K562 (cell line): ENCODE measurements at regions not wholly inside any gene's neighbourhood (a gene's known extent, or its start where the extent isn't known, plus 50 kb on each side); places are given as distances from the start of the nearest gene placed in this dataset.

ENCODE experiments used
- ATAC-seq: fragments of 200-7000 bp; cut with Tn5 transposase; 3 replicates; pipeline ENCODE4 v1.9.1; 2020; ENCODE audit warnings: moderate library complexity
- BruUV-seq: library from RNA; stranded (reverse); fragments of 400-500 nt; replicated peaks from 2 replicates; lab custom pipeline; 2021; lab: Mats Ljungman, UMichigan
- CTCF ChIA-PET: fragments of 300-600 bp; formaldehyde crosslinking; extraction: SDS; loops from one replicate; lab custom pipeline; 2021; ENCODE audit warnings: low intra/inter-chr PET ratio; lab: Yijun Ruan, JAX
- POLR2A ChIA-PET: fragments of 300-600, 350-650 bp; sonication (Branson Sonifier 250); formaldehyde crosslinking; extraction: SDS; loops from one replicate; lab custom pipeline; 2021; ENCODE audit warnings: antibody characterized with exemption, inconsistent platforms; lab: Yijun Ruan, JAX
- DNase-seq, 4 experiments: peaks; one replicate each; pipeline versions ENCODE4 v3.0.0 to v3.0.0-alpha.2; 2011 to 2018; ENCODE audit warnings: low spot score in 3 of 4, mixed read lengths in 3 of 4; ENCODE audit errors: extremely low read depth in 1 of 4
- FAIRE-seq: peaks from 2 replicates; lab custom pipeline; 2011; peaks lifted over from hg19 to GRCh38; lab: Jason Lieb, UNC
- H2AFZ ChIP-seq: 2 replicates; pipeline ENCODE4 v1.6.0; 2011; ENCODE audit warnings: low read depth, low read length, control low read depth, inconsistent platforms
- H3K27ac ChIP-seq: fragments of 200-600 bp; 3 replicates; pipeline ENCODE4 v1.8.0; 2011; ENCODE audit warnings: low read depth, mild to moderate bottlenecking, control low read depth, inconsistent platforms, low read length, moderate library complexity, mixed read lengths; ENCODE audit errors: extremely low read depth
- H3K27me3 ChIP-seq, 2 experiments: fragments of 300-600 bp in 1 of 2; 2 replicates in 1 of 2; 3 replicates in 1 of 2; pipeline versions ENCODE4 v1.6.0 to v1.8.0; 2011; ENCODE audit warnings: inconsistent platforms in 2 of 2, low read length in 2 of 2, mild to moderate bottlenecking in 1 of 2, mixed read lengths in 1 of 2, moderate library complexity in 1 of 2; ENCODE audit not compliant: control insufficient read depth in 2 of 2, insufficient read depth in 2 of 2
- H3K36me3 ChIP-seq: fragments of 300-600 bp; 3 replicates; pipeline ENCODE4 v1.8.0; 2011; ENCODE audit warnings: mild to moderate bottlenecking, low read length, inconsistent platforms; ENCODE audit not compliant: control insufficient read depth, insufficient read depth
- H3K4me1 ChIP-seq, 2 experiments: fragments of 200-600 bp in 1 of 2; replicated peaks in 1 of 2; 2 replicates in 1 of 2; 3 replicates in 1 of 2; pipeline versions ENCODE4 v1.5.1 to v1.8.0; 2011; ENCODE audit warnings: inconsistent platforms in 2 of 2, low read length in 2 of 2, mild to moderate bottlenecking in 1 of 2, mixed read lengths in 1 of 2, moderate library complexity in 1 of 2; ENCODE audit not compliant: control insufficient read depth in 2 of 2, insufficient read depth in 2 of 2
- H3K4me2 ChIP-seq: 2 replicates; pipeline ENCODE4 v1.6.1; 2011; ENCODE audit warnings: low read length, control low read depth, inconsistent platforms, mixed read lengths; ENCODE audit not compliant: insufficient read depth
- H3K4me3 ChIP-seq: fragments of 200-600 bp; sonication (generic), shearing (Covaris generic); 2 replicates; pipeline ENCODE4 v1.5.1; 2016; ENCODE audit warnings: control low read depth, inconsistent platforms
- H3K79me2 ChIP-seq: fragments of 200-600 bp; 3 replicates; pipeline ENCODE4 v1.8.0; 2011; ENCODE audit warnings: low read length, inconsistent platforms; ENCODE audit not compliant: control insufficient read depth, insufficient read depth
- H3K9ac ChIP-seq, 2 experiments: 2 replicates each; pipeline versions ENCODE4 v1.6.0 to v1.6.1; 2011; ENCODE audit warnings: low read depth in 2 of 2, low read length in 2 of 2, control low read depth in 1 of 2, inconsistent platforms in 1 of 2, mild to moderate bottlenecking in 1 of 2, mixed read lengths in 1 of 2; ENCODE audit not compliant: insufficient read depth in 1 of 2
- H3K9me1 ChIP-seq: one replicate; pipeline ENCODE4 v1.6.0; 2011; ENCODE audit warnings: inconsistent platforms, mild to moderate bottlenecking, low read length, moderate library complexity; ENCODE audit not compliant: control insufficient read depth, insufficient read depth
- H3K9me3 ChIP-seq: replicated peaks from 2 replicates; pipeline ENCODE4 v1.5.1; 2011; ENCODE audit warnings: low read depth, low read length, inconsistent platforms; ENCODE audit not compliant: control insufficient read depth, insufficient read depth
- H4K20me1 ChIP-seq: replicated peaks from 2 replicates; pipeline ENCODE4 v1.6.1; 2011; ENCODE audit warnings: low read length, inconsistent platforms, mixed read lengths; ENCODE audit not compliant: control insufficient read depth, insufficient read depth
- ATF1 ChIP-seq, 2 experiments: fragments of 450-650 bp in 1 of 2; IDR thresholded peaks; 2 replicates each; pipeline ENCODE4 v1.6.1; 2016; ENCODE audit warnings: missing compliant biosample characterization in 1 of 2, missing genetic modification characterization in 1 of 2
- CREM ChIP-seq: IDR thresholded peaks from 2 replicates; pipeline ENCODE4 v1.6.1; 2014; ENCODE audit warnings: antibody characterized with exemption, low read depth
- NCOA4 ChIP-seq: fragments of 450-650 bp; IDR thresholded peaks from 2 replicates; pipeline ENCODE4 v1.6.1; 2018; ENCODE audit warnings: mild to moderate bottlenecking; ENCODE audit not compliant: partially characterized antibody
- NR4A1 ChIP-seq, 2 experiments: fragments of 250-450 bp in 1 of 2; fragments of 450-650 bp in 1 of 2; sonication (Bioruptor Pico) in 1 of 2; IDR thresholded peaks; 2 replicates each; pipeline versions ENCODE4 v1.4.0 to v1.6.1; 2016 to 2020; ENCODE audit warnings: mild to moderate bottlenecking in 2 of 2, missing compliant biosample characterization in 1 of 2, missing genetic modification characterization in 1 of 2, moderate library complexity in 1 of 2
- SAP30 ChIP-seq: fragments of 200-600 bp; sonication (generic); IDR thresholded peaks from 2 replicates; pipeline ENCODE4 v1.6.1; 2012; ENCODE audit warnings: borderline replicate concordance, low read depth, mild to moderate bottlenecking, moderate library complexity, low read length, control low read depth, inconsistent platforms; ENCODE audit not compliant: insufficient read depth, poor library complexity, severe bottlenecking
- SMARCA4 ChIP-seq: fragments of 450-650 bp; IDR thresholded peaks from 2 replicates; pipeline ENCODE4 v1.6.1; 2016
- TBP ChIP-seq: optimal IDR thresholded peaks from 2 replicates; pipeline ENCODE3; 2011; ENCODE audit warnings: low read depth, low read length, improper control_type of control experiment
- THRAP3 ChIP-seq: fragments of 450-650 bp; IDR thresholded peaks from 2 replicates; pipeline ENCODE4 v1.6.1; 2016; ENCODE audit warnings: mild to moderate bottlenecking, inconsistent platforms, borderline replicate concordance
- THRB ChIP-seq: fragments of 450-650 bp; formaldehyde crosslinking; conservative IDR thresholded peaks from 2 replicates; pipeline ENCODE4 v1.4.0; 2022; ENCODE audit warnings: mild to moderate bottlenecking, missing genetic modification characterization
- WGBS: fragments of 100-300 bp; shearing (Covaris generic); methylation state at CpG from one replicate; pipeline ENCODE4 v1.1.6; 2016; ENCODE audit warnings: low coverage, mixed read lengths; ENCODE audit not compliant: insufficient coverage; ENCODE audit errors: missing lambda C conversion rate; 5-methylcytosine and 5-hydroxymethylcytosine counted together
- in situ Hi-C: fragments of 300-500 bp; cut with MboI; formaldehyde crosslinking; loops from 4 replicates; pipeline ENCODE4 v1.15.0; 2018; ENCODE audit warnings: inconsistent platforms, mixed read lengths
- intact Hi-C: fragments of 100-400 bp; cut with micrococcal nuclease; formaldehyde crosslinking; loops from 2 replicates; pipeline ENCODE4 v1.14.2; 2022

- ChIA-PET CTCF (no interaction called here), POLR2A (no interaction called here)
- H3K79me2 ChIP-seq = no peaks in the 10 kb centered on the region
- H3K27ac ChIP-seq = no peak overlapping the region
- no peaks in the 10 kb centered on the region for H3K9me1 ChIP-seq
- H4K20me1 ChIP-seq = no peaks in the 10 kb centered on the region
- no peak overlapping the region for H3K9ac ChIP-seq
- H3K9me3 ChIP-seq = no peaks in the 10 kb centered on the region
- H2AFZ ChIP-seq = no peak overlapping the region
- in situ Hi-C loops = loop anchor here (10.0 kb wide), 1 partner anchor 497 kb away; no protein-coding TSS in a partner anchor
- no TSS peak for BruUV-seq
- intact Hi-C loops = no loop called here
- no peak for DNase-seq
- no peaks in the 10 kb centered on the region for H3K36me3 ChIP-seq
- H3K4me3 ChIP-seq = no peak overlapping the region
- WGBS = 2% methylated on average over 5 of the region's 5 CpGs
- ATAC-seq = no peak
- H3K4me1 ChIP-seq = no peaks in the 10 kb centered on the region
- no peak for FAIRE-seq
- H3K27me3 ChIP-seq = peaks cover 0 to 2% of the 10 kb centered on the region in 2 experiments; a peak in 2 of 5 replicates
- TF ChIP-seq THRAP3 (no peak), CREM (0 out of 2 replicates have a peak, but pooled peaks have one; percentile 16), ATF1 (CRISPR knock-in tag; IDR thresholded peaks at IDR 0.05) (no peak), ATF1 (tag; IDR thresholded peaks at IDR 0.05) (peak; percentile 50), NR4A1 (CRISPR knock-in tag; IDR thresholded peaks at IDR 0.05) (no peak), NR4A1 (tag; IDR thresholded peaks at IDR 0.05) (no peak), NCOA4 (no peak), SMARCA4 (no peak), THRB (CRISPR knock-in tag) (no peak), SAP30 (no peak), TBP (no peak)
- no peak overlapping the region for H3K4me2 ChIP-seq
Measured at GRCh38 chr12:126797525-126797924, 1469.4 kb upstream of the TMEM132C start.
